Hepatocyte (in vitro differentiated cells): ENCODE measurements at regions not wholly inside any gene's neighbourhood (a gene's known extent, or its start where the extent isn't known, plus 50 kb on each side); places are given as distances from the start of the nearest gene placed in this dataset.

Source experiments
- DNase-seq: peaks from one replicate; pipeline ENCODE4 v3.0.0-alpha.2; 2016; ENCODE audit warnings: low spot score
- H2AFZ ChIP-seq: fragments of 200-600 bp; sonication (generic); 2 replicates; pipeline ENCODE4 v1.6.0; 2016; ENCODE audit warnings: antibody characterized with exemption, mild to moderate bottlenecking
- H3K27ac ChIP-seq: fragments of 200-600 bp; sonication (generic); 2 replicates; pipeline ENCODE4 v1.5.1; 2016; ENCODE audit warnings: mild to moderate bottlenecking
- H3K27me3 ChIP-seq: fragments of 200-600 bp; sonication (generic); 2 replicates; pipeline ENCODE4 v1.6.1; 2016
- H3K36me3 ChIP-seq: fragments of 200-600 bp; sonication (generic); replicated peaks from 2 replicates; pipeline ENCODE4 v1.5.1; 2016; ENCODE audit warnings: low read depth; ENCODE audit not compliant: insufficient read depth
- H3K4me1 ChIP-seq: fragments of 200-600 bp; sonication (generic); 2 replicates; pipeline ENCODE4 v1.5.1; 2016; ENCODE audit warnings: mild to moderate bottlenecking, moderate library complexity; ENCODE audit not compliant: insufficient read depth
- H3K4me2 ChIP-seq: fragments of 200-600 bp; sonication (generic); 2 replicates; pipeline ENCODE4 v1.6.0; 2016
- H3K4me3 ChIP-seq: fragments of 200-600 bp; sonication (generic); 2 replicates; pipeline ENCODE4 v1.5.1; 2016; ENCODE audit warnings: mild to moderate bottlenecking
- H3K79me2 ChIP-seq: fragments of 200-600 bp; sonication (generic); 2 replicates; pipeline ENCODE4 v1.6.0; 2017; ENCODE audit warnings: mild to moderate bottlenecking
- H3K9me2 ChIP-seq: fragments of 200-600 bp; sonication (generic); replicated peaks from 2 replicates; pipeline ENCODE4 v1.6.0; 2017; ENCODE audit warnings: mild to moderate bottlenecking; ENCODE audit not compliant: insufficient read depth
- H3K9me3 ChIP-seq: fragments of 200-600 bp; sonication (generic); 2 replicates; pipeline ENCODE4 v1.5.1; 2016; ENCODE audit warnings: low read depth, mild to moderate bottlenecking
- H4K20me1 ChIP-seq: fragments of 200-600 bp; sonication (generic); 2 replicates; pipeline ENCODE4 v1.6.0; 2016; ENCODE audit warnings: mild to moderate bottlenecking; ENCODE audit not compliant: insufficient read depth, poor library complexity, severe bottlenecking
- EZH2 ChIP-seq: fragments of 200-600 bp; sonication (generic); IDR thresholded peaks from 2 replicates; pipeline ENCODE4 v1.6.1; 2016; ENCODE audit warnings: antibody characterized with exemption, mild to moderate bottlenecking, borderline replicate concordance
- EZH2phosphoT487 ChIP-seq: fragments of 200-600 bp; sonication (generic); IDR thresholded peaks from one replicate; pipeline ENCODE4 v1.6.1; 2018; ENCODE audit warnings: antibody characterized with exemption, mild to moderate bottlenecking, low read depth, moderate library complexity; ENCODE audit not compliant: unreplicated experiment, severe bottlenecking
- WGBS: methylation state at CpG from one replicate; pipeline ENCODE4 v1.1.6; 2016; ENCODE audit warnings: low lambda C conversion rate; ENCODE audit errors: missing lambda C conversion rate; 5-methylcytosine and 5-hydroxymethylcytosine counted together
- TF ChIP-seq, protein P1 (sequence below): fragments of 200-600 bp; sonication (generic); IDR thresholded peaks from 2 replicates; pipeline ENCODE4 v1.5.1; 2016; ENCODE audit warnings: antibody characterized with exemption, mild to moderate bottlenecking; ENCODE audit not compliant: poor library complexity

- H3K4me1 ChIP-seq: no peaks in the 10 kb centered on the region
- TF ChIP-seq EZH2 (no peak), EZH2phosphoT487 (no peak)
- TF ChIP-seq, protein P1, sequence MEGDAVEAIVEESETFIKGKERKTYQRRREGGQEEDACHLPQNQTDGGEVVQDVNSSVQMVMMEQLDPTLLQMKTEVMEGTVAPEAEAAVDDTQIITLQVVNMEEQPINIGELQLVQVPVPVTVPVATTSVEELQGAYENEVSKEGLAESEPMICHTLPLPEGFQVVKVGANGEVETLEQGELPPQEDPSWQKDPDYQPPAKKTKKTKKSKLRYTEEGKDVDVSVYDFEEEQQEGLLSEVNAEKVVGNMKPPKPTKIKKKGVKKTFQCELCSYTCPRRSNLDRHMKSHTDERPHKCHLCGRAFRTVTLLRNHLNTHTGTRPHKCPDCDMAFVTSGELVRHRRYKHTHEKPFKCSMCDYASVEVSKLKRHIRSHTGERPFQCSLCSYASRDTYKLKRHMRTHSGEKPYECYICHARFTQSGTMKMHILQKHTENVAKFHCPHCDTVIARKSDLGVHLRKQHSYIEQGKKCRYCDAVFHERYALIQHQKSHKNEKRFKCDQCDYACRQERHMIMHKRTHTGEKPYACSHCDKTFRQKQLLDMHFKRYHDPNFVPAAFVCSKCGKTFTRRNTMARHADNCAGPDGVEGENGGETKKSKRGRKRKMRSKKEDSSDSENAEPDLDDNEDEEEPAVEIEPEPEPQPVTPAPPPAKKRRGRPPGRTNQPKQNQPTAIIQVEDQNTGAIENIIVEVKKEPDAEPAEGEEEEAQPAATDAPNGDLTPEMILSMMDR: no peak
These were observed 450.0 kb downstream of the HAO1 start for GRCh38 chr20:7490288-7490687.

GRCh38 chr20:7492257-7492656 is 448.0 kb downstream of the HAO1 start:
- H3K4me2 ChIP-seq: no peak overlapping the region
- no peaks in the 10 kb centered on the region for H3K79me2 ChIP-seq
- no peak overlapping the region for H3K27ac ChIP-seq
- no peaks in the 10 kb centered on the region for H3K9me2 ChIP-seq
- H4K20me1 ChIP-seq: no peaks in the 10 kb centered on the region
- H3K4me1 ChIP-seq: no peaks in the 10 kb centered on the region
- no peaks in the 10 kb centered on the region for H3K9me3 ChIP-seq
- no peak for TF ChIP-seq EZH2phosphoT487
- TF ChIP-seq EZH2: no peak
- TF ChIP-seq, protein P1: no peak
- no peaks in the 10 kb centered on the region for H3K36me3 ChIP-seq
- H2AFZ ChIP-seq: no peak overlapping the region
- H3K4me3 ChIP-seq: no peak overlapping the region
- no peak for DNase-seq
- no peaks in the 10 kb centered on the region for H3K27me3 ChIP-seq
- WGBS: 60% methylated on average over 3 of the region's 3 CpGs

More at GRCh38 chr20:7490288-7490687, 450.0 kb downstream of the HAO1 start:
- Histone ChIP-seq H2AFZ (no peak overlapping the region), H3K79me2 (no peaks in the 10 kb centered on the region), H3K9me3 (no peaks in the 10 kb centered on the region), H3K27ac (no peak overlapping the region), H4K20me1 (no peaks in the 10 kb centered on the region), H3K36me3 (no peaks in the 10 kb centered on the region), H3K27me3 (no peaks in the 10 kb centered on the region), H3K4me2 (no peak overlapping the region), H3K9me2 (no peaks in the 10 kb centered on the region), H3K4me3 (no peak overlapping the region)
- DNase-seq: no peak

- Histone ChIP-seq H3K4me2 (no peak overlapping the region), H3K4me3 (no peak overlapping the region), H3K79me2 (no peaks in the 10 kb centered on the region), H3K9me3 (no peaks in the 10 kb centered on the region), H3K36me3 (no peaks in the 10 kb centered on the region), H3K4me1 (no peaks in the 10 kb centered on the region), H3K27me3 (no peaks in the 10 kb centered on the region), H3K27ac (no peak overlapping the region), H3K9me2 (no peaks in the 10 kb centered on the region), H4K20me1 (no peaks in the 10 kb centered on the region), H2AFZ (no peak overlapping the region)
- DNase-seq: no peak
- TF ChIP-seq, protein P1: no peak
- no peak for TF ChIP-seq EZH2
- no peak for TF ChIP-seq EZH2phosphoT487
- WGBS: 92% methylated on average over 2 of the region's 2 CpGs
These were observed 446.9 kb downstream of the HAO1 start for GRCh38 chr20:7493311-7493710.
